Central memory CD8-positive, alpha-beta T cell (primary cell): ENCODE measurements at regions not wholly inside any gene's neighbourhood (a gene's known extent, or its start where the extent isn't known, plus 50 kb on each side); places are given as distances from the start of the nearest gene placed in this dataset.

Experiments used
- ATAC-seq: fragments of 150-1000 bp; cut with Tn5 transposase; replicated peaks from 2 replicates; pipeline ENCODE4 v1.10.0; 2022; ENCODE audit warnings: mild to moderate bottlenecking, moderate FRiP score, moderate number of reproducible peaks; ENCODE audit not compliant: poor library complexity, severe bottlenecking; ENCODE audit errors: extremely low read depth
- DNase-seq, 2 donors: peaks; one replicate each; pipeline ENCODE4 v3.0.0; 2021; ENCODE audit warnings: low spot score in 2 of 2
- H3K27ac Mint-ChIP-seq: one replicate; pipeline ENCODE4 v1.8.0; 2022; ENCODE audit warnings: low read depth, mild to moderate bottlenecking, moderate library complexity, mixed read lengths
- H3K27me3 Mint-ChIP-seq: one replicate; pipeline ENCODE4 v1.8.0; 2022; ENCODE audit warnings: mixed read lengths
- H3K36me3 Mint-ChIP-seq: one replicate; pipeline ENCODE4 v1.8.0; 2022; ENCODE audit warnings: mild to moderate bottlenecking, moderate library complexity, mixed read lengths; ENCODE audit not compliant: insufficient read depth
- H3K4me1 Mint-ChIP-seq: one replicate; pipeline ENCODE4 v1.8.0; 2022; ENCODE audit warnings: mixed read lengths
- H3K4me3 Mint-ChIP-seq: one replicate; pipeline ENCODE4 v1.8.0; 2022; ENCODE audit warnings: mild to moderate bottlenecking, moderate library complexity, mixed read lengths
- H3K9me3 Mint-ChIP-seq: one replicate; pipeline ENCODE4 v1.8.0; 2022; ENCODE audit warnings: mixed read lengths

GRCh38 chr18:73245345-73245744 lies 377.6 kb upstream of the NETO1 start:
- no peak for ATAC-seq
- H3K4me1 Mint-ChIP-seq: no peaks in the 10 kb centered on the region
- peaks cover 25% of the 10 kb centered on the region for H3K9me3 Mint-ChIP-seq
- no peaks in the 10 kb centered on the region for H3K27me3 Mint-ChIP-seq
- no peak overlapping the region for H3K27ac Mint-ChIP-seq
- peaks cover 2% of the 10 kb centered on the region for H3K36me3 Mint-ChIP-seq
- no peak for DNase-seq
- no peak overlapping the region for H3K4me3 Mint-ChIP-seq

GRCh38 chr18:73244401-73244800 lies 376.6 kb upstream of the NETO1 start:
- peaks cover 2% of the 10 kb centered on the region for H3K36me3 Mint-ChIP-seq
- H3K9me3 Mint-ChIP-seq: peaks cover 25% of the 10 kb centered on the region

GRCh38 chr18:73240899-73241298 lies 373.1 kb upstream of the NETO1 start:
- Mint-ChIP-seq H3K4me3 (no peak overlapping the region), H3K9me3 (peaks cover 31% of the 10 kb centered on the region), H3K36me3 (peaks cover 2% of the 10 kb centered on the region), H3K27ac (no peak overlapping the region), H3K27me3 (no peaks in the 10 kb centered on the region), H3K4me1 (no peaks in the 10 kb centered on the region)
- ATAC-seq: no peak
- no peak for DNase-seq

More at GRCh38 chr18:73244401-73244800, 376.6 kb upstream of the NETO1 start:
- H3K4me3 Mint-ChIP-seq: no peak overlapping the region
- H3K4me1 Mint-ChIP-seq: no peaks in the 10 kb centered on the region
- no peak for DNase-seq
- no peaks in the 10 kb centered on the region for H3K27me3 Mint-ChIP-seq
- no peak overlapping the region for H3K27ac Mint-ChIP-seq
- ATAC-seq: no peak

- no peaks in the 10 kb centered on the region for H3K4me1 Mint-ChIP-seq
- ATAC-seq (no peak), DNase-seq (no peak)
- H3K36me3 Mint-ChIP-seq: no peaks in the 10 kb centered on the region
- no peak overlapping the region for H3K4me3 Mint-ChIP-seq
- H3K9me3 Mint-ChIP-seq: peaks cover 20% of the 10 kb centered on the region
- H3K27ac Mint-ChIP-seq: no peak overlapping the region
- no peaks in the 10 kb centered on the region for H3K27me3 Mint-ChIP-seq
These were observed 368.1 kb upstream of the NETO1 start for GRCh38 chr18:73235921-73236320.

GRCh38 chr18:73235491-73235890 lies 367.7 kb upstream of the NETO1 start:
- Mint-ChIP-seq H3K27me3 (no peaks in the 10 kb centered on the region), H3K36me3 (no peaks in the 10 kb centered on the region), H3K9me3 (peaks cover 20% of the 10 kb centered on the region), H3K4me1 (no peaks in the 10 kb centered on the region), H3K4me3 (no peak overlapping the region), H3K27ac (no peak overlapping the region)
- no peak for DNase-seq
- ATAC-seq: no peak

- Mint-ChIP-seq H3K9me3 (peaks cover 8% of the 10 kb centered on the region), H3K27ac (no peak overlapping the region), H3K4me1 (no peaks in the 10 kb centered on the region), H3K36me3 (no peaks in the 10 kb centered on the region), H3K4me3 (no peak overlapping the region), H3K27me3 (no peaks in the 10 kb centered on the region)
- ATAC-seq: no peak
- DNase-seq: no peak
These were observed 365.1 kb upstream of the NETO1 start for GRCh38 chr18:73232933-73233332.

GRCh38 chr18:73220663-73221062 lies 352.9 kb upstream of the NETO1 start:
- H3K4me3 Mint-ChIP-seq: no peak overlapping the region
- DNase-seq (no peak), ATAC-seq (no peak)
- H3K36me3 Mint-ChIP-seq: no peaks in the 10 kb centered on the region
- no peaks in the 10 kb centered on the region for H3K4me1 Mint-ChIP-seq
- H3K27ac Mint-ChIP-seq: no peak overlapping the region
- peaks cover 17% of the 10 kb centered on the region for H3K9me3 Mint-ChIP-seq
- H3K27me3 Mint-ChIP-seq: no peaks in the 10 kb centered on the region

- DNase-seq (no peak), ATAC-seq (no peak)
- no peak overlapping the region for H3K27ac Mint-ChIP-seq
- H3K36me3 Mint-ChIP-seq: no peaks in the 10 kb centered on the region
- no peaks in the 10 kb centered on the region for H3K4me1 Mint-ChIP-seq
- no peak overlapping the region for H3K4me3 Mint-ChIP-seq
- no peaks in the 10 kb centered on the region for H3K27me3 Mint-ChIP-seq
- peaks cover 19% of the 10 kb centered on the region for H3K9me3 Mint-ChIP-seq
These were observed 350.5 kb upstream of the NETO1 start for GRCh38 chr18:73218293-73218692.

GRCh38 chr18:73214970-73215369 lies 347.2 kb upstream of the NETO1 start:
- Mint-ChIP-seq H3K4me3 (no peak overlapping the region), H3K27me3 (no peaks in the 10 kb centered on the region), H3K9me3 (peaks cover 11% of the 10 kb centered on the region), H3K36me3 (no peaks in the 10 kb centered on the region), H3K4me1 (no peaks in the 10 kb centered on the region), H3K27ac (no peak overlapping the region)
- DNase-seq (no peak), ATAC-seq (no peak)

- ATAC-seq (no peak), DNase-seq (no peak)
- Mint-ChIP-seq H3K27ac (no peak overlapping the region), H3K4me3 (no peak overlapping the region), H3K36me3 (no peaks in the 10 kb centered on the region), H3K4me1 (no peaks in the 10 kb centered on the region), H3K9me3 (peaks cover 10% of the 10 kb centered on the region), H3K27me3 (no peaks in the 10 kb centered on the region)
These were observed 344.7 kb upstream of the NETO1 start for GRCh38 chr18:73212442-73212841.

- DNase-seq: no peak
- Mint-ChIP-seq H3K4me3 (no peak overlapping the region), H3K27ac (no peak overlapping the region), H3K36me3 (no peaks in the 10 kb centered on the region), H3K9me3 (no peaks in the 10 kb centered on the region), H3K27me3 (no peaks in the 10 kb centered on the region), H3K4me1 (no peaks in the 10 kb centered on the region)
- ATAC-seq: no peak
These were observed 334.2 kb upstream of the NETO1 start for GRCh38 chr18:73201940-73202339.

GRCh38 chr18:73199151-73199550 lies 331.4 kb upstream of the NETO1 start:
- no peak overlapping the region for H3K27ac Mint-ChIP-seq
- ATAC-seq: no peak
- H3K4me3 Mint-ChIP-seq: no peak overlapping the region
- no peaks in the 10 kb centered on the region for H3K4me1 Mint-ChIP-seq
- no peak for DNase-seq
- H3K9me3 Mint-ChIP-seq: no peaks in the 10 kb centered on the region
- H3K36me3 Mint-ChIP-seq: no peaks in the 10 kb centered on the region
- no peaks in the 10 kb centered on the region for H3K27me3 Mint-ChIP-seq

- H3K4me1 Mint-ChIP-seq: no peaks in the 10 kb centered on the region
- H3K27me3 Mint-ChIP-seq: no peaks in the 10 kb centered on the region
- no peak overlapping the region for H3K27ac Mint-ChIP-seq
- ATAC-seq (no peak), DNase-seq (no peak)
- no peaks in the 10 kb centered on the region for H3K36me3 Mint-ChIP-seq
- no peak overlapping the region for H3K4me3 Mint-ChIP-seq
- peaks cover 32% of the 10 kb centered on the region for H3K9me3 Mint-ChIP-seq
These were observed 321.9 kb upstream of the NETO1 start for GRCh38 chr18:73189718-73190117.

- ATAC-seq: no peak
These were observed 300.4 kb upstream of the NETO1 start for GRCh38 chr18:73168236-73168635.

More at GRCh38 chr18:73168236-73168635, 300.4 kb upstream of the NETO1 start:
- H3K36me3 Mint-ChIP-seq: no peaks in the 10 kb centered on the region
- no peak overlapping the region for H3K27ac Mint-ChIP-seq
- no peaks in the 10 kb centered on the region for H3K27me3 Mint-ChIP-seq
- DNase-seq: no peak
- H3K4me3 Mint-ChIP-seq: no peak overlapping the region
- peaks cover 10% of the 10 kb centered on the region for H3K9me3 Mint-ChIP-seq
- no peaks in the 10 kb centered on the region for H3K4me1 Mint-ChIP-seq
